Small intestine (tissue), 7 donors: ENCODE measurements at regions not wholly inside any gene's neighbourhood (a gene's known extent, or its start where the extent isn't known, plus 50 kb on each side); places are given as distances from the start of the nearest gene placed in this dataset.

Experiments
- DNase-seq, 2 donors: peaks; one replicate each; pipeline versions ENCODE4 v3.0.0 to v3.0.0-alpha.2; 2013
- FAIRE-seq: peaks from 2 replicates; lab custom pipeline; 2012; peaks lifted over from hg19 to GRCh38; lab: Jason Lieb, UNC
- H3K27ac ChIP-seq, 3 donors: one replicate each; pipeline ENCODE4 v1.5.1; 2013; ENCODE audit warnings: low read length in 2 of 3, mild to moderate bottlenecking in 2 of 3, control low read depth in 1 of 3, inconsistent platforms in 1 of 3, low read depth in 1 of 3, moderate library complexity in 1 of 3
- H3K27me3 ChIP-seq, 3 donors: one replicate each; pipeline ENCODE4 v1.6.1; 2013; ENCODE audit warnings: low read length in 3 of 3, inconsistent platforms in 1 of 3; ENCODE audit not compliant: control insufficient read depth in 3 of 3, insufficient read depth in 3 of 3
- H3K36me3 ChIP-seq, 3 donors: one replicate each; pipeline ENCODE4 v1.6.1; 2013; ENCODE audit warnings: low read length in 3 of 3, inconsistent platforms in 1 of 3, low read depth in 1 of 3, mild to moderate bottlenecking in 1 of 3, moderate library complexity in 1 of 3; ENCODE audit not compliant: control insufficient read depth in 3 of 3, insufficient read depth in 2 of 3
- H3K4me1 ChIP-seq, 3 donors: one replicate each; pipeline ENCODE4 v1.6.1; 2013; ENCODE audit warnings: low read length in 2 of 3, inconsistent platforms in 1 of 3, low read depth in 1 of 3, mild to moderate bottlenecking in 1 of 3, moderate library complexity in 1 of 3; ENCODE audit not compliant: control insufficient read depth in 3 of 3, insufficient read depth in 2 of 3
- H3K4me3 ChIP-seq, 3 donors: one replicate each; pipeline ENCODE4 v1.5.1; 2013; ENCODE audit warnings: low read length in 3 of 3, control low read depth in 1 of 3, inconsistent platforms in 1 of 3, low read depth in 1 of 3, mild to moderate bottlenecking in 1 of 3, moderate library complexity in 1 of 3
- H3K9me3 ChIP-seq, 2 donors: one replicate each; pipeline ENCODE4 v1.6.1; 2013; ENCODE audit warnings: low read depth in 1 of 2, low read length in 1 of 2; ENCODE audit not compliant: control insufficient read depth in 2 of 2, insufficient read depth in 1 of 2
- WGBS, 3 donors: extraction: QIAGEN DNeasy Blood & Tissue Kit; methylation state at CpG; one replicate each; pipeline ENCODE4 v1.1.7; 2013; 5-methylcytosine and 5-hydroxymethylcytosine counted together
- donor health status: healthy with polysubstance abuse.
- donor health status: control.
- donor health status: control.
- donor health status: Bipolar disorder and iron deficiency.
- donor health status: healthy.

DNA sequence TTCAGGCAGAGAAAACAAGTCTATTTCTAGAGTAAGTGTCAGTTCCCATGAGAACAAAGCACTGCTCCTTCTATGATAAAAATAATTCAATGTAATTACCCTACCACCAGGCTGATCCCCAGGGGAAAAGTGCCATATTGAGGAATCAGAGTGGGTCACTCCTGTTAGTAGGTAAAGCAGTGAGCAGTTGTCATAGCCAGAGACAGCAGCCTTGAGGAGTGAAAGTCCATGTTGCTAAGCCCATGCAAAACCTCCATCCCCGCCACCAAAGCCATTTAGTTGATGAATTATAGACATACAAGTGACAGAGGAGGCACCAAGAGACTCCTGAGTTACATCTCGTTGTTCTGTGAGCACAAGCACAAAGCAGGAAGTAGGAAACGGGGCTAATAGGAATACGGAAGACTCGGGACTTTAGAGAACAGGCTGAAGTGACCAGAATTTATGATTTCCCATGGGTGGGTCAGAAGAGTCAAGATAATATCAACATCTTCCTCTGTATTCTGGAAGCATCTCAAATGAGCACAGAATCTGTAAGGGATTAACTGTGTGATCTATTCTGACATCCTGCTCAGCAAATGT is 197.9 kb downstream of the MAFB start:
- Histone ChIP-seq H3K4me1 (no peaks in the 10 kb centered on the region), H3K9me3 (no peaks in the 10 kb centered on the region), H3K36me3 (no peaks in the 10 kb centered on the region), H3K27me3 (peaks cover 0 to 2% (median 2%) of the 10 kb centered on the region in 3 donors), H3K27ac (no peak overlapping the region), H3K4me3 (no peak overlapping the region)
- FAIRE-seq (no peak), DNase-seq (no peak)
- WGBS, 3 donors = 39 to 74% (median 60%) methylated on average over 5 of the region's 5 CpGs

DNA sequence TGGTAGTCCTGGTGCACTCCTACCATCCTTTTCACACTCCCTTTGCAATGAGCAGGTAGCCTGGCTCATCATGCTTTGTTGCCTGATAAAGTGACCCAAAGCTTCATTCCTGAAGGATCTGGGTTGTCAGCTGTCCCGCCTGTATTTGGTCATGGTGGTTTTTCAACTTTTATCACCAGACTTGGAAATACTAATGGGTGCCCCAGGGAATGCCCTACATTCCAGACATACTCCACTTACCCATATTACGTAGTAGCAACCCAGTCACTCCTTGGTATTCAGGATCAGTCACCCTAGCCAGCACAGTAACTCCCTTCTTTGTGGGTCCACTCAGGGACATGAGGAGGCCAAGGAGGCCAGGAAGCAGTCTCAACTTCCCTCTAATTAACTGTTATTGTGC is 199.2 kb downstream of the MAFB start:
- Histone ChIP-seq H3K4me3 (no peak overlapping the region), H3K27me3 (peaks cover 0 to 3% (median 2%) of the 10 kb centered on the region in 3 donors), H3K4me1 (no peaks in the 10 kb centered on the region), H3K36me3 (no peaks in the 10 kb centered on the region), H3K27ac (no peak overlapping the region), H3K9me3 (no peaks in the 10 kb centered on the region)
- DNase-seq (no peak), FAIRE-seq (no peak)
- 86 to 89% (median 88%) methylated on average over 2 of the region's 2 CpGs for WGBS, 3 donors

DNA sequence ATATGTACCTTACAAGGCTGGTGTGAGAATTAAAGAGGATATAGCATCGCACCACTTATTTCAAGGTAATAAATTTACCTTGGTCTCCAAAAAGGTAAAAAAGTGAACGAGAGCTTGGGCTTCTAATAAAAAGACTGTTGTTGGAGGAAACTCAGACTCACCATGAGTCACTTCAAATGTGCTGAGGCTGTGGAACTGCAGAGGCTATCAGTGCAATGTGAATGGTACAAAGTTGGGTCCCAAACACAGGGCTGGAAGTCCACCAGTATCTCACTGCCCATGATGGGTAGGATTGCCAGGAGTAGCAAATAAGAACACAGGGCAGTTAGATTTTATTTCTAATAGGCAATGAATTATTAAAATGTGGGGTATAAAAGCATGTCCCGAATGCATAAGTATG is 200.6 kb downstream of the MAFB start:
- 83 to 89% (median 86%) methylated on average over 3 of the region's 3 CpGs for whole genome bisulfite sequencing, 3 donors
- FAIRE-seq = no peak

DNA sequence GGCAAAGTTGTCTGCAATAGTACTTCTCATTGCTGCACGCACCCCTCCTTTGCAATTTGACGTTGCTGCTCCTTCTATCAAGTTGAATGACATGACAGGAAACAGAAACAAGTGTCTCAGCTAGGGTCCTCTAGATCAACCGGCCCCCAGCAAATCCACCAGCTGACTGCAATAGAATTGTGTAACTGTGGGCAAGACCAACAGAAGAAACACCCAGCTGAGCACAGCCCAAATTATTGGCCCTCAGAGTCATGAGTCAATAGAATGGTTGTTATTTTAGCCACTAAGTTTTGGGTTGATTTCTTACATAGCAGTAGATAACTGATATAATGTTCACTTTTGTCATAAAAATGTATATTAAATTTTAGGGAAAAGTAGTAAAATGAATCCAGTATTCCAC is 202.7 kb downstream of the MAFB start:
- Histone ChIP-seq H3K36me3 (no peaks in the 10 kb centered on the region), H3K27me3 (peaks cover 0 to 3% (median 2%) of the 10 kb centered on the region in 3 donors), H3K4me3 (no peak overlapping the region), H3K9me3 (no peaks in the 10 kb centered on the region), H3K27ac (no peak overlapping the region), H3K4me1 (no peaks in the 10 kb centered on the region)
- FAIRE-seq (no peak), DNase-seq (no peak)
- WGBS, 3 donors = 79 to 84% (median 81%) methylated on average over 3 of the region's 3 CpGs

More for the DNA sequence above, 200.6 kb downstream of the MAFB start:
- DNase-seq = no peak
- Histone ChIP-seq H3K4me3 (no peak overlapping the region), H3K36me3 (no peaks in the 10 kb centered on the region), H3K9me3 (no peaks in the 10 kb centered on the region), H3K27ac (no peak overlapping the region), H3K4me1 (no peaks in the 10 kb centered on the region), H3K27me3 (peaks cover 0 to 3% (median 2%) of the 10 kb centered on the region in 3 donors)

DNA sequence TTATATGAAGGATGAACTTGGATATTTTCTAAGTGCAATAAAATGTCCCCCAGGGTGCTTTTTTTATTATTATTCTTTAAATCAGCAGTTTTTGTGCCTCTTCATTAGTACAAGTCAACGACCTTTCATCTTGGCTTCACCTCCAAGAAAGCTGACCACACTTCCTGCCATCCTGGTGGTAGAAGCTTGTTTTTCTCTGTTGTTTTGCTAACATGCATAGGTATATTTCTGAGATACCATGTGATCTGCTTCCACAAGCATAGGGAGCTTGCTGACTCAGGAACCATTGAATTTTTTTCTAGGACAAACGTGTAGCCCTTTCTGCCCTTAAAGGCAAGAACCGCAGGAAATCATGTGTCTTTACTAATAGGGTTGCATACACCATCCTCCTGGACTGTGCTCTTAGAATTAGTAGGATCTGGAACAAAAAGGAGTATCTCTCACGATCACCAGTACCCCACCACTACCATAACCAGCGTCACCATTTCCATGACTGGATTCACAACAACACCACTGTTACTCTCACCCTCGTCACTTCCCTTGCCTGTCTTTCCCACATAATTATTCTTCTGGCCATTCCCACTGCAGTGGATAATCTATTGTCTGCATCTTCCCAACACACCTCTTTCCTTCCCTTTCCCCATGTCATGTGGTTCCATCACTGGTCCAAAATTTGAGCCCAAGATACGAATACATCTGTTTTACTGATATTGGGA is 207.1 kb downstream of the MAFB start:
- H3K4me3 ChIP-seq = no peak overlapping the region
- WGBS, 3 donors = 75 to 87% (median 87%) methylated on average over 7 of the region's 7 CpGs
- H3K4me1 ChIP-seq = no peaks in the 10 kb centered on the region
- no peaks in the 10 kb centered on the region for H3K9me3 ChIP-seq
- H3K27ac ChIP-seq = no peak overlapping the region
- no peaks in the 10 kb centered on the region for H3K36me3 ChIP-seq
- peaks cover 0 to 3% (median under 1%) of the 10 kb centered on the region in 3 donors for H3K27me3 ChIP-seq
- DNase-seq (no peak), FAIRE-seq (no peak)

DNA sequence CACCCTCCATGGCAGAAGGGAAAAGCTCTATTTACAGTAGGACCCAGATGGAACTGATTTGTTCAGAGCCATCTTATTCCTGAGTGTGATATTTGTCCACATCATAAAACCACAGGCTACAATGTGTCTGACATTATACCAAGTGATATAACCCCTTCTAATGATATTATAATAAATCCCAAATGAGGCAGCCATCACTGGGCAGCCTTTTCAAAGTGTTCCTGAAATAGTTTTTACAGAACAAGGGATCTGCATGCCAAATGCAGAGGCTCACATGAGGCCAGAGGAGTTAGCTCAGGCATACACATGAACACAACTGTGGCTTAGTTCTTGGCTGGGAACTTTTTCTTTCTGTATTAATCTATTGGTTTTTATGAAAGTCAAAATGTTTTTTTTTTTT is 207.7 kb downstream of the MAFB start:
- Histone ChIP-seq H3K36me3 (no peaks in the 10 kb centered on the region), H3K9me3 (no peaks in the 10 kb centered on the region), H3K4me1 (no peaks in the 10 kb centered on the region), H3K27me3 (peaks cover 0 to 3% (median 3%) of the 10 kb centered on the region in 3 donors), H3K27ac (no peak overlapping the region), H3K4me3 (no peak overlapping the region)
- FAIRE-seq = no peak
- DNase-seq = no peak

DNA sequence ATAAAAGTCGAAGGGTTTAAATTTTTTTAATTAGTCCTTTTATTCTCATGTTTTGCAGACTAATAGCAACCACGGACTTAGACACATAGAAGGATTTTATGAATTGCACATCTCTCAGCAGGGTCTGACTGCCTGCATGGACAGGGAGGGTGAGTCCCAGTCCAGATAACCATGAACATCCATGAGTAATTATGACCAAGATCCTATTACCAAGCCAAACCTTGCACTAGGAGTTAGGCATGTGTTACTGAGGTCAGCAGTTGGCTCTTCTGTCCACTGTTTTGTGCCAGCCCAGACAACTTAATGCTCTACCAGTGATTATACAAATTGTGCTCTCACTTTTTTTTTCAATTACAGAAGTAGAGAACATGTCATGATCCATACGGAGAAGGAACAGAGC is 211.2 kb downstream of the MAFB start:
- FAIRE-seq (no peak), DNase-seq (no peak)
- Histone ChIP-seq H3K27ac (no peak overlapping the region), H3K4me3 (no peak overlapping the region), H3K4me1 (no peaks in the 10 kb centered on the region), H3K36me3 (no peaks in the 10 kb centered on the region), H3K27me3 (peaks cover 0 to 3% (median 0%) of the 10 kb centered on the region in 3 donors), H3K9me3 (no peaks in the 10 kb centered on the region)
- WGBS, 3 donors = 64 to 83% (median 74%) methylated on average over 3 of the region's 3 CpGs

DNA sequence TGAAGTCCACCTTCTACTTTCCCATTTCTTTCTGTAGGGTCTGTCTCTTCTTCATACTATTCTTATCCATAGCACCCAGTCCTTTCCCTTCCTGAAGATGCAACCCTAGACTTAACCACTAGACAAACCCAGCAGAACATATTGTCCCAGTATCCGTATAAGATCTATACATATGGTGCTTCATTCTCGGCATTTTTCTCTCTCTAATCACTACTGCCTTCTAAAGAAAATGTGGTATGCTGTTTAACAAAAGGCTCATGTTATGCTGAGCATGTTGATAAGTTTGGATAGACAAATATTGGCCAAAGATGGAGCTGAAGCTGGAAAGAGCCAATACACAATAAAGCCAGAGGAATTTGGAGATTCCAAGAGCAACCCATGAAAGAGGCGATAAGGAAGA is 212.6 kb downstream of the MAFB start:
- Histone ChIP-seq H3K9me3 (no peaks in the 10 kb centered on the region), H3K27ac (no peak overlapping the region), H3K4me3 (no peak overlapping the region), H3K36me3 (no peaks in the 10 kb centered on the region), H3K4me1 (no peaks in the 10 kb centered on the region), H3K27me3 (peaks cover 0 to 3% (median 0%) of the 10 kb centered on the region in 3 donors)
- WGBS, 3 donors = 74 to 89% (median 75%) methylated on average over 3 of the region's 3 CpGs
- DNase-seq (no peak), FAIRE-seq (no peak)
